D721Med (cell line): ENCODE measurements at regions not wholly inside any gene's neighbourhood (a gene's known extent, or its start where the extent isn't known, plus 50 kb on each side); places are given as distances from the start of the nearest gene placed in this dataset.

ENCODE experiments used
- DNase-seq: peaks from one replicate; pipeline ENCODE4 v3.0.0; 2011; ENCODE audit warnings: low spot score; ENCODE audit not compliant: insufficient read length
- FAIRE-seq: peaks from 2 replicates; lab custom pipeline; 2011; peaks lifted over from hg19 to GRCh38; lab: Jason Lieb, UNC
- CTCF ChIP-seq: IDR thresholded peaks from 2 replicates; pipeline ENCODE4 v1.5.1; 2012; ENCODE audit warnings: mild to moderate bottlenecking, control low read depth; ENCODE audit not compliant: insufficient read depth; ENCODE audit errors: missing control alignments

- no peak for TF ChIP-seq CTCF
- no peak for DNase-seq
- FAIRE-seq, result no peak
Observed at GRCh38 chr6:137751768-137752560, 115.1 kb upstream of the TNFAIP3 start.

GRCh38 chr6:137754366-137754765 lies 112.7 kb upstream of the TNFAIP3 start:
- no peak for DNase-seq
- no peak for FAIRE-seq
- no peak for TF ChIP-seq CTCF

- no peak for TF ChIP-seq CTCF
- DNase-seq (no peak), FAIRE-seq (no peak)
Observed at GRCh38 chr6:137754866-137755265, 112.2 kb upstream of the TNFAIP3 start.

- TF ChIP-seq CTCF, result no peak
- no peak for FAIRE-seq
Observed at GRCh38 chr6:137755284-137755683, 111.8 kb upstream of the TNFAIP3 start.

GRCh38 chr6:137756788-137757187 lies 110.3 kb upstream of the TNFAIP3 start:
- FAIRE-seq (no peak), DNase-seq (no peak)
- no peak for TF ChIP-seq CTCF

More at GRCh38 chr6:137755284-137755683, 111.8 kb upstream of the TNFAIP3 start:
- no peak for DNase-seq

GRCh38 chr6:137758661-137759060 lies 108.4 kb upstream of the TNFAIP3 start:
- no peak for FAIRE-seq
- no peak for TF ChIP-seq CTCF

GRCh38 chr6:137759624-137760023 lies 107.4 kb upstream of the TNFAIP3 start:
- DNase-seq (no peak), FAIRE-seq (no peak)
- no peak for TF ChIP-seq CTCF

More at GRCh38 chr6:137758661-137759060, 108.4 kb upstream of the TNFAIP3 start:
- DNase-seq, result no peak
